Effector memory CD4-positive, alpha-beta T cell (primary cell): ENCODE measurements at regions not wholly inside any gene's neighbourhood (a gene's known extent, or its start where the extent isn't known, plus 50 kb on each side); places are given as distances from the start of the nearest gene placed in this dataset.

Source experiments
- DNase-seq, 3 donors: peaks; one replicate each; pipeline ENCODE4 v3.0.0-alpha.2; 2020
- H3K27ac ChIP-seq: 2 replicates; pipeline ENCODE4 v1.7.0; 2013; ENCODE audit warnings: mild to moderate bottlenecking, low read length, moderate library complexity; ENCODE audit not compliant: insufficient read depth, poor library complexity, severe bottlenecking
- H3K27me3 ChIP-seq: replicated peaks from 2 replicates; pipeline ENCODE4 v1.7.0; 2013; ENCODE audit warnings: mild to moderate bottlenecking, low read length; ENCODE audit not compliant: insufficient read depth, control insufficient read depth, poor library complexity, severe bottlenecking
- H3K36me3 ChIP-seq: 2 replicates; pipeline ENCODE4 v1.7.0; 2013; ENCODE audit warnings: mild to moderate bottlenecking, low read length, moderate library complexity; ENCODE audit not compliant: control insufficient read depth, insufficient read depth
- H3K4me1 ChIP-seq: 2 replicates; pipeline ENCODE4 v1.7.0; 2013; ENCODE audit warnings: low read length, mild to moderate bottlenecking; ENCODE audit not compliant: control insufficient read depth, insufficient read depth, poor library complexity, severe bottlenecking
- H3K4me3 ChIP-seq: 2 replicates; pipeline ENCODE4 v1.7.0; 2013; ENCODE audit warnings: low read length, low read depth, mild to moderate bottlenecking; ENCODE audit not compliant: insufficient read depth, poor library complexity, severe bottlenecking
- H3K9me3 ChIP-seq: 2 replicates; pipeline ENCODE4 v1.7.0; 2013; ENCODE audit warnings: mild to moderate bottlenecking, low read length, moderate library complexity; ENCODE audit not compliant: control insufficient read depth

DNA sequence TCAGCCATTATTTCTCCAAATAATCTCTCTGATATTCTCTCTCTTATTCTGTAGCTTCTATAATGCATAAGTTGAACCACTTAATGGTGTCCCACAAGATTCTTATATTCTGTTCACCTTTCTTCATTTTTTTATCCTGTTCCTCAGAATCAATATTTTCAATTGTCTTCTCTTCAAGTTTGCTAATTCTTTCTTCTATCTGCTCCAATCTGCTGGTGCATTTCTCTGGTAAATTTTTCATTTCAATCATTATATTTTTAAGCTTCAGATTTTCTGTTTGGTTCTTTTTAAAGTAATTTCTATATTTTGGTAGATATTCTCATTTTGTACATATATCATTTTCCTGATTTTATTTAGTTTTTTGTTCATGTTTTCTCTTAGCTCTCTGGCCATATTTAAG is 272.6 kb downstream of the ZEB1 start:
- Histone ChIP-seq H3K27ac (no peak overlapping the region), H3K4me1 (no peaks in the 10 kb centered on the region), H3K4me3 (no peak overlapping the region), H3K9me3 (peaks cover 3% of the 10 kb centered on the region), H3K27me3 (peaks cover 6% of the 10 kb centered on the region), H3K36me3 (no peaks in the 10 kb centered on the region)
- no peak for DNase-seq

GRCh38 chr10:31590023-31590800 is 271.2 kb downstream of the ZEB1 start:
- DNase-seq = no peak
- H3K27ac ChIP-seq = no peak overlapping the region
- H3K36me3 ChIP-seq = no peaks in the 10 kb centered on the region
- peaks cover 3% of the 10 kb centered on the region for H3K9me3 ChIP-seq
- H3K27me3 ChIP-seq = peaks cover 6% of the 10 kb centered on the region
- no peaks in the 10 kb centered on the region for H3K4me1 ChIP-seq
- H3K4me3 ChIP-seq = no peak overlapping the region

- DNase-seq = no peak
- Histone ChIP-seq H3K9me3 (peaks cover 3% of the 10 kb centered on the region), H3K27me3 (no peaks in the 10 kb centered on the region), H3K4me1 (no peaks in the 10 kb centered on the region), H3K36me3 (no peaks in the 10 kb centered on the region), H3K27ac (no peak overlapping the region), H3K4me3 (no peak overlapping the region)
Observed at GRCh38 chr10:31587691-31588090, 268.7 kb downstream of the ZEB1 start.

- Histone ChIP-seq H3K9me3 (no peaks in the 10 kb centered on the region), H3K27me3 (no peaks in the 10 kb centered on the region), H3K27ac (no peak overlapping the region), H3K36me3 (no peaks in the 10 kb centered on the region), H3K4me3 (no peak overlapping the region), H3K4me1 (no peaks in the 10 kb centered on the region)
- no peak for DNase-seq
Observed at GRCh38 chr10:31586723-31587638, 268.0 kb downstream of the ZEB1 start.

GRCh38 chr10:31584876-31585275 is 265.9 kb downstream of the ZEB1 start:
- Histone ChIP-seq H3K4me3 (no peak overlapping the region), H3K27ac (no peak overlapping the region), H3K36me3 (no peaks in the 10 kb centered on the region), H3K4me1 (no peaks in the 10 kb centered on the region), H3K27me3 (no peaks in the 10 kb centered on the region), H3K9me3 (no peaks in the 10 kb centered on the region)
- DNase-seq = no peak

DNA sequence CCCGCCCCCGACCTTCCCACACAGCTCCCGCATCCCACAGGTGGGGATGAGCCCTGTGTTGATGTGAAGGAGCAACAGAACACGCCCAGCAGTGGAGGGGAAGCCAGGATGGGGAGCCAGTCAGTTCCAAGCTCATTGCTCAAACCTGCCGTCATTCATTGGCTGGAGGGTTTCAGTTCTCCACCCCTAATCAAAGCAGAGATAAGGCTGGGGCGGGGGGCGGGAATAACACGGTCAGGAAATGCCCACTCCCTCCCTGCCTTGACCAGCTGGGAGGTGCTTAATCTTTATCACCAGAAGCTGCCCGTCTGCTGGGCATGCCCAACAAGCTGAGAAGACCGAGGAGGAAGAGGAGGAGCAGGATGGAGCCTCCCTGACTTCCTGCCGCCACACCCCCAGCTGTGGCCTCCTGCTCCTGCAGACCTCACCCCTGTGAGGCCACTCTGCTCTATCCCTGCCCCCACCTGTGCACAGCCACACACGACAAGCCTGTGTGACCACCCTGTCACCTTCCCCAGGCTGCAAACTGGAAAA is 265.1 kb downstream of the ZEB1 start:
- Histone ChIP-seq H3K4me3 (no peak overlapping the region), H3K4me1 (no peaks in the 10 kb centered on the region), H3K27me3 (no peaks in the 10 kb centered on the region), H3K27ac (no peak overlapping the region), H3K9me3 (no peaks in the 10 kb centered on the region), H3K36me3 (no peaks in the 10 kb centered on the region)
- no peak for DNase-seq

DNA sequence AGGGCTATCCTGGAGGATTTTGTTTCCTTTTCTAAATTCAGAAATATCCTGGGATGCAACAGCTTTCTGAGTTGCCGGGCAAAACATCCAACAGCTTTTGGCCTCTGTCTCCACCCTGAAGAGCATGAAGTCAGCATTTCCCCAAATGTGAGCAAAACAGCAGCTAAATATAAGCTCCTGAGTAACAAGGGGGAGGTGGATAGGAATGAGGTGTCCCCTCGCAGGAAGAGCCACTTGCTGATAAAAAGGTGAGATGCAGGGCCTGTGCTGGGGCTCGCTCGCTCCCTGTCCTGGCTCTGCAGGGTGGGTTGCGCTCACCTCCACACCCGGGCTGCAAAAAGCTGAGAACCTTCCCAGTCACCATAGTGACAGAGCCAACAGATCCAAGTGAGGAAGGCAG is 264.3 kb downstream of the ZEB1 start:
- DNase-seq = no peak
- Histone ChIP-seq H3K4me1 (no peaks in the 10 kb centered on the region), H3K27ac (no peak overlapping the region), H3K27me3 (no peaks in the 10 kb centered on the region), H3K36me3 (no peaks in the 10 kb centered on the region), H3K4me3 (no peak overlapping the region), H3K9me3 (no peaks in the 10 kb centered on the region)

GRCh38 chr10:31582365-31583052 is 263.5 kb downstream of the ZEB1 start:
- H3K4me3 ChIP-seq = no peak overlapping the region
- H3K4me1 ChIP-seq = no peaks in the 10 kb centered on the region
- H3K36me3 ChIP-seq = no peaks in the 10 kb centered on the region
- no peak for DNase-seq
- no peak overlapping the region for H3K27ac ChIP-seq
- no peaks in the 10 kb centered on the region for H3K27me3 ChIP-seq
- no peaks in the 10 kb centered on the region for H3K9me3 ChIP-seq

GRCh38 chr10:31581741-31582323 is 262.8 kb downstream of the ZEB1 start:
- H3K27ac ChIP-seq = no peak overlapping the region
- DNase-seq = no peak
- H3K36me3 ChIP-seq = no peaks in the 10 kb centered on the region
- H3K9me3 ChIP-seq = no peaks in the 10 kb centered on the region
- no peaks in the 10 kb centered on the region for H3K27me3 ChIP-seq
- no peak overlapping the region for H3K4me3 ChIP-seq
- H3K4me1 ChIP-seq = no peaks in the 10 kb centered on the region
